HG03066 (cell line): ENCODE measurements at regions not wholly inside any gene's neighbourhood (a gene's known extent, or its start where the extent isn't known, plus 50 kb on each side); places are given as distances from the start of the nearest gene placed in this dataset.

ENCODE experiments used
- ATAC-seq: cut with Tn5 transposase; IDR thresholded peaks from one replicate; pipeline ENCODE4 v1.9.1; 2021; ENCODE audit warnings: low read depth; ENCODE audit not compliant: unreplicated experiment

- no peak for ATAC-seq
Measured at GRCh38 chr1:218754477-218754876, 409.3 kb downstream of the TGFB2 start.

DNA sequence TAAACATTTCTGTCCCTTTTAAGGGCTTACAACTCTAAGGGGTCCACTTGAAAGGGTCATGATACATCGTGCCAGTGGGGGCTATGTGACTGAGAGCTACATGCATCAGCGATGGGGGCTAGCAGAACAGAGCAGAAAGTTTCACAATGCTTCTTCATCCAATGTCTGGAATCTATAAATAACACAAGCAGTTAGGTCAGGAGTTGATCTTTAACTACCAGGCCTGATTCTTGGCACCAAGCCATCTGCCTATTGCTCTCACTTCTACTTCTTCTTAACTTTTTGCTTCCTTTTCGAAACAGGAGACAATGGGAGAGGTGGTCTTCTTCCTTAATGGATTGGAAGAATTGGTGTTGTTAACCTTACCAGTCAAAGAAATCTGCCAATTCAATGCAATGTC, 410.0 kb downstream of the TGFB2 start:
- no peak for ATAC-seq

DNA sequence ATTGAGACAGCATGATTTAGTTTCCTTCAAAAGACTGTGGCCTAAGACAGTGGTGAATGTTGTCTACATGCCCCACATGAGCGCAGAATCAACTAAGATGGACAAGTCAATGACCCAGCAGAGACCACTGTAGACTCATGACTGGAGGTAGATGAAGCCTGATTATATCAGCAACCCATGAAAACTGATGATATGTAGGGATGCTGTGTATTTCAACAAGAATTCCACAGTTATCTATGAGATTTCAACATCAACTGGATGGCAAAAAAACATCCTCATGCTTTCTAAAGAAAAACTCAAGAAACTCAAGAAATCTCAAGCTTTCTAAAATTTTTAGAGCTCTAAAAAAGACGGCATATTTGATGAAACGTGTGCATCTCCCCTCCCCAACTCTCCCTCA, 413.9 kb upstream of the LYPLAL1 start:
- ATAC-seq = no peak

- no peak for ATAC-seq
Measured at GRCh38 chr1:218760601-218761570, 412.8 kb upstream of the LYPLAL1 start.

- ATAC-seq = no peak
Measured at GRCh38 chr1:218763538-218763937, 410.1 kb upstream of the LYPLAL1 start.

GRCh38 chr1:218765753-218766152, 407.9 kb upstream of the LYPLAL1 start:
- no peak for ATAC-seq

DNA sequence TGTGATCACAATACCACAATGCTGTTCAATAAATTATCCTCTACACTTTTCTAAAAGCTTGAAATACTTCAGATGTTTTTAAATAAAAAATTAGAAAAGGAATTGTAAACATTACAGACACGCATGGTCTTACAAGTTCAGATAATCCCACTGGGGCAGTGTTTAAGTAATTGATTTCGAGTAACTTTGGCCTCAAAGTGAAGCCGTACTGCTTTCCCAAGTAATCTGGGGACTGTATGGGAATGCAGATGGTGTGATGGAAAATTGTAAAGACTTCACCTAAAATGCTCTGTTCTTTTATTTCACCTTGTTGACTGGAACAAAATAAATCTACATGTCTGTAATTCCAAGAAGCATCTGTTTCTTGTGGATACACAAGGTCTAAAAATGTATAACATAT, 401.7 kb upstream of the LYPLAL1 start:
- no peak for ATAC-seq

DNA sequence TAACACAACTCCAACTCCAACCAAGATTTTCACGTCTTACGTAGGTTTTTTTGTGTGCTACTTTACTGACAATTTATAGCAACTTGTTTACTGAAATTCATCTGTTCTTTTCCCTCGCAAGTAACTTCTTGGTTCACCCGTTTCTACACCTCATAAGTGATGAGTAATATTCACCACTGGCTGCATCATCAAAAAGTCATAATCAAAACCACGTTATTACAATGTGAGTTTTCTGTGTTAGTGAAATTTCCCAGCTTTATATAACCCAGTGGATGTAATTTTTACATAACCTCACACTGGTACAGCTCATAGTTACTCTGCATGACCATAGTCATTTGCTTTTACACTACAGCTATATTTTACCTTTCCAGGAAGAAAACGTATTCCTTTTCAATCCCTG, 401.1 kb upstream of the LYPLAL1 start:
- no peak for ATAC-seq

GRCh38 chr1:218775501-218776021, 398.1 kb upstream of the LYPLAL1 start:
- no peak for ATAC-seq

GRCh38 chr1:218778257-218779126, 395.2 kb upstream of the LYPLAL1 start:
- ATAC-seq = no peak

DNA sequence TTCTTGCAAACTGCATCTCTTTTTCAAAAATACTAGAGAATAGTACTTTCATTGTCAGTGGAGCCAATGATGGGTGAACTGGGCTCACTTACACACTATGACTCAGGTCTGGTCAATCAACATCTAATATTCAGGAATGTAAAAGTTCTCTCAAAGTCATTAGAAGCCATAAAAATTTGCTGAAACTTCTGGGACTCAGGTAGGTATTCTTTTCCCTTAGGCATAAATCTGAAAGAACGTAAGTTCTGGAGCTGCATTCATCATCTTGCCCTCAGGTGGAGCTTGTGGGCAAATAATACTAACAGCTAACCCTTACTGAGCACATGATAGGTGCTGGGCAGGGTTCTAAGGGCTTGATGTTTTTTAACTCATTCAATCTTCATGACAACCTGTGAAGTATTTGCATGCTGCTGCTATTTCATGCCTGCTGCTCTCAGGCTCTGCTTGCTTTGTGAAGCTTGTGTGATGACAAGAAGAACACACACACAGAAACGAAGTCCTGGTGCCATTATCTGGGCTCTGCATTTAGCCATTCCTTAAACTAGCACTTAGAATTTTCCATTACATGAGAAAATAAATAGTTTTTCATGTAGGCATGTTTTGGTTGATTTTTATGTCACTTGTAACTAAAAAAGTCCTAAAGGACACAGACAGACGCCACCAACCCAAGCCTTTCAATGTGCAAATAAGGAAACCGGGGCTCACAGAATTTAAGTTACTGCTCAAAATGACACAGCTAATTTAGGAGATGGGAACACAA, 394.2 kb upstream of the LYPLAL1 start:
- no peak for ATAC-seq

- ATAC-seq = no peak
Measured at GRCh38 chr1:218783131-218783530, 390.5 kb upstream of the LYPLAL1 start.

DNA sequence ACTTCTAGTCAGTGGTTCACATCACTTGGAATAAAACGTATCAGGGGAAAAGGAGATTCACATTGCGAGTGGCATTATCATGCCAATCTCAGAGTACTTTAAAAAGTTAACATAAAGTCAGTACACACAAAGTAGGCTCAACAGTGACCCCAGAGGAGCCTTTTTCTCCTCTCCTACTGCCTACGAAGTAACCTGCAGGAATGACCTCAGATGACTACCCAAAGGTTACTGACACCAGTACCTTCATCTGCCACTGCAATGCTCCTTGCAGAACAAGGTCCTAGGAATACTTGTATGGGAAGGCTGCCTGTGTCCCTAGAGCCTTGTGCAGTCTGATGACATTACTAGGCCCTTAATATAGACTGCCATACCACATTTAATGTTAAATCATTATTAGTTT, 389.8 kb upstream of the LYPLAL1 start:
- no peak for ATAC-seq

- ATAC-seq = no peak
Measured at GRCh38 chr1:218785928-218786327, 387.8 kb upstream of the LYPLAL1 start.

- ATAC-seq = no peak
Measured at GRCh38 chr1:218787826-218788225, 385.9 kb upstream of the LYPLAL1 start.

DNA sequence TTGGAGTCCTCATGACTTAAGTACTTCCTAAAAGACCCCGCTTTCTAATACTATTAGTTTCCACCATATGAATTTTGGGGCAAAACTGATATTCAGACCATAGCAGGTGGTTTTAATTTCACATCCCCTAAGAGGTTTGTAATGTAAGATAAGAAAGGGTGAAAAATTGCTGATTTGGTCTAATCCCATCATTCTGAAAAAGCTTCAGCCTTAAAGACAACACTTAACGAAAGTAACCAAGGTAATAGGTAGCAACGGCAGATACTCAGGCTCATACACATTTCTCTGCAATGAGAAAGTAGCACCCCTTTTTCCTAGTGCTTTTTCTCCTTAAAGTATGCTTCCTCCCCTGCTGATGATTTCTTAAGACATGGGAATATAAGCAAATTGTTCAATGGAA, 376.9 kb upstream of the LYPLAL1 start:
- no peak for ATAC-seq

DNA sequence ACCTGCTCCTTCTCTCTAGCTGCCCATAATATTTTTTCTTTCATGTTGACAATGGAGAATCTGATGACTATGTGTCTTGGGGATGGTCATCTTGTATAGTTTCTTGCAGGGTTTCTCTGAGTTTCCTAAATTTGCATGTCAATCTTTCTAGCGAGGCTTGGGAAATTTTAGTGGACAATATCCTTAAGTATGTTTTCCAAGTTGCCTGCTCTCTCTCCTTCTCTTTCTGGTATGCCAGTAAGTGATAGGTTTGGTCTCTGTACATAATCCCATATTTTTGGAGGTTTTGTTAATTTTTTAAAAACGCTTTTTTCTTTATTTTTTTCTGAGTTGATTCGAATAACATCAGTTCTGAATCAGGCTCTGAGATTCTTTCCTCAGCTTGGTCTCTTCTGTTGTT, 370.9 kb upstream of the LYPLAL1 start:
- no peak for ATAC-seq

DNA sequence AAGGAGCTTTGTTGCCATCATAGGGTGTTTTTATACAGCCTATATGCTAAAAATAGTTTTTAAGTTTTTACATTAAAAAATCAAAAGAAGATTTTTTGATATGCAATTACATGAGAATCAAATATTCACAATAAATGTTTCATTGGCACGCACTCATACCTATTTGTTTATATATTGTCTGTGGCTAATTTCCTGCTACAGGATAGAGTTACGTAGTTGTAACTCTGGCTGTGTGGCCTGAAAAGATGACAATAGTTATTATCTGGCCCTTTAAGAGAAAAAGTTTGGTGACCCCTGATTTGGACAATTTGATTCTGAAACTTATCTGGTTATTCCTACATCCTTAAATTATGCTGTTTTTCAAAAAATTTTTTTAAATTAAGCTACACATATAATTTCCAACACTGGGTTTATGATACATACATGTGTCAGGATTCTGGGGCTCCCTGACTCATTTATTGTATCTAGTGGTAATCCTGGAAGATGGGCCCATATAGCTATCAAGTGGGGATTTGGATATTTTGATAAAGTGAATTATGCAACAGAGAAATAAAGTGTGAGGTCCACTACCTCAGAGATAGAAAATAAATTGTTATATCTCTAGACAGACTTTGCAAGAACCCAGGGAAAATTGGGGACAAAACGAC, 370.2 kb upstream of the LYPLAL1 start:
- ATAC-seq = no peak

- ATAC-seq = no peak
Measured at GRCh38 chr1:218804014-218804785, 369.5 kb upstream of the LYPLAL1 start.
